ENCODE measurements at regions not wholly inside any gene's neighbourhood (a gene's known extent, or its start where the extent isn't known, plus 50 kb on each side); places are given as distances from the start of the nearest gene placed in this dataset.

DNA sequence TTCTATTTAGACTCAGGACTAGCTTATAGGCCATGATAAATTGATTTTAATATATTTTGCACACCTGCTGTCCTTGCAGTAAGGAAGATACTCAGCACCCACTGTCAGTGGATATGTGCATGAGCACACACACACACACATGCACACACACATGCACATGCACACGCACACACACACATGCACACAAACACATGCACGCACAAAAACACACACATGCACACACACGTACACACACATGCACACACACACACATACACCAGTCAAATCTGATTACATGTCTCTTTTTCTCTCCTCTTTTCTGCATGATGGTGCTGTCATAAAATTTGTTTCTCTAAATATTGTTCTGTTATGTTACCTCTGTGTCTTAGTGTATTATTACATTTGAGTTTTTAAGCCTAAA is 87.3 kb upstream of the OSTN start (continued):
- TF ChIP-seq ZNF462 (CRISPR knock-in tag; IDR thresholded peaks at IDR 0.05) (no peak), ZNF331 (CRISPR knock-in tag; IDR thresholded peaks at IDR 0.05; ENCODE audit: low read depth) (no peak), POLR2AphosphoS5 (IDR thresholded peaks at IDR 0.05; ENCODE audit: low read depth) (no peak), ZNF114 (CRISPR knock-in tag; IDR thresholded peaks at IDR 0.05) (no peak), EZH2phosphoT487 (IDR thresholded peaks at IDR 0.05; ENCODE audit: unreplicated experiment) (no peak), EZH2 (IDR thresholded peaks at IDR 0.05; ENCODE audit: low read depth, unreplicated experiment) (no peak), STAT1 (IDR thresholded peaks at IDR 0.05; ENCODE audit: unreplicated experiment) (no peak), CREB1 (CRISPR knock-in tag; IDR thresholded peaks at IDR 0.05; ENCODE audit: low read depth) (no peak)

GRCh38 chr3:191105418-191105817 is 93.6 kb upstream of the OSTN start:
- 0 out of 2 replicates have a peak, but pooled peaks cover 10% of the 10 kb centered on the region for H3K9me2 ChIP-seq (ENCODE audit: insufficient read depth)
- TF ChIP-seq EZH2 (IDR thresholded peaks at IDR 0.05; ENCODE audit: low read depth, unreplicated experiment) (no peak), ZNF114 (CRISPR knock-in tag; IDR thresholded peaks at IDR 0.05) (no peak), CTCF (conservative IDR thresholded peaks at IDR 0.05; ENCODE audit: low read depth in 2 of 2) (no peak), NANOG (IDR thresholded peaks at IDR 0.05; ENCODE audit: borderline replicate concordance) (no peak)

More at GRCh38 chr3:191105418-191105817, 93.6 kb upstream of the OSTN start:
- no peak overlapping the region for H3K4me2 ChIP-seq
- ATAC-seq: no peak
- no peak overlapping the region for H3K27ac Mint-ChIP-seq
- H3K36me3 ChIP-seq (ENCODE audit: insufficient read depth): no peaks in the 10 kb centered on the region
- H4K20me1 ChIP-seq (replicated peaks; ENCODE audit: insufficient read depth): no peaks in the 10 kb centered on the region
- no peaks in the 10 kb centered on the region for H3K9me3 Mint-ChIP-seq
- no peaks in the 10 kb centered on the region for H3K4me1 ChIP-seq (ENCODE audit: insufficient read depth)
- H3K27me3 ChIP-seq (ENCODE audit: insufficient read depth): no peaks in the 10 kb centered on the region
- H3K27me3 Mint-ChIP-seq (ENCODE audit: insufficient read depth, low read depth, poor library complexity): peaks cover 3% of the 10 kb centered on the region
- no peaks in the 10 kb centered on the region for H3F3A ChIP-seq (replicated peaks; ENCODE audit: low read depth)
- no peaks in the 10 kb centered on the region for H3K36me3 Mint-ChIP-seq (ENCODE audit: low read depth)
- no peak for DNase-seq (ENCODE audit: low spot score)
- no peaks in the 10 kb centered on the region for H3K4me1 Mint-ChIP-seq
- H3K4me3 Mint-ChIP-seq: no peak overlapping the region
- H3K79me2 ChIP-seq (replicated peaks; ENCODE audit: insufficient read depth): no peaks in the 10 kb centered on the region
- no peak overlapping the region for H3K27ac ChIP-seq (ENCODE audit: low read depth)
- no peak overlapping the region for H3K4me3 ChIP-seq
- no peak overlapping the region for H2AFZ ChIP-seq

Measured in GM23338 (cell line).